ENCODE measurements at regions not wholly inside any gene's neighbourhood (a gene's known extent, or its start where the extent isn't known, plus 50 kb on each side); places are given as distances from the start of the nearest gene placed in this dataset.

DNA sequence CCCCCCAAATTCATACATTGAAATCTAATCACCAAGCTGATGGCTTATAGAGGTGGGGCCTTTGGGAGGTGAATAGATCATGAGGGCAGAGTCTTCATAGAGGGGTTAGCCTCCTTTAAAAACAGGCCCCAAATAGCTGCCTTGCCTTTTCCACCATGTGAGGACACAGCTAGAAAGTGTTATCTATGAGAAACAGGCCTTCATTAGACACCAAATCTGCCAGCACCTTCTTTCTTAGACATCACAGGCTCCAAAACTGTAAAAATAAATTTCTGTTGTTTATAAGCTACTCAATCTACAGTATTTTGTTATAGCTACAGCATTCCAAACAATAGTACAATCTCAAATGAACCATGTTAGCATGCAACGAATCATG lies 459.3 kb upstream of the GCFC2 start:
- Histone ChIP-seq H3K27me3 (replicated peaks; ENCODE audit: insufficient read depth, low read length) (no peaks in the 10 kb centered on the region), H2AFZ (ENCODE audit: low read length) (no peak overlapping the region), H3K9me3 (replicated peaks; ENCODE audit: insufficient read depth, low read length) (no peaks in the 10 kb centered on the region), H3K36me3 (replicated peaks; ENCODE audit: insufficient read depth, low read length) (no peaks in the 10 kb centered on the region), H3F3A (ENCODE audit: insufficient read depth, low read length) (no peaks in the 10 kb centered on the region), H3K79me2 (ENCODE audit: low read length) (no peaks in the 10 kb centered on the region), H3K4me1 (ENCODE audit: low read length) (no peaks in the 10 kb centered on the region), H4K20me1 (ENCODE audit: insufficient read depth, low read length) (no peaks in the 10 kb centered on the region), H3K4me2 (ENCODE audit: low read depth, low read length) (no peak overlapping the region), H3K27ac (ENCODE audit: low read length) (no peak overlapping the region), H3K4me3 (ENCODE audit: low read length) (no peak overlapping the region), H3K9me2 (replicated peaks; ENCODE audit: insufficient read depth, low read length) (no peaks in the 10 kb centered on the region), H3K9ac (ENCODE audit: low read length) (no peak overlapping the region)
- TF ChIP-seq CTCF (IDR thresholded peaks at IDR 0.05; ENCODE audit: low read length) (no peak), EZH2 (optimal IDR thresholded peaks at IDR 0.05; ENCODE audit: low read depth, low read length) (no peak), EZH2phosphoT487 (IDR thresholded peaks at IDR 0.05; ENCODE audit: low read length) (no peak)
- DNase-seq: no peak

DNA sequence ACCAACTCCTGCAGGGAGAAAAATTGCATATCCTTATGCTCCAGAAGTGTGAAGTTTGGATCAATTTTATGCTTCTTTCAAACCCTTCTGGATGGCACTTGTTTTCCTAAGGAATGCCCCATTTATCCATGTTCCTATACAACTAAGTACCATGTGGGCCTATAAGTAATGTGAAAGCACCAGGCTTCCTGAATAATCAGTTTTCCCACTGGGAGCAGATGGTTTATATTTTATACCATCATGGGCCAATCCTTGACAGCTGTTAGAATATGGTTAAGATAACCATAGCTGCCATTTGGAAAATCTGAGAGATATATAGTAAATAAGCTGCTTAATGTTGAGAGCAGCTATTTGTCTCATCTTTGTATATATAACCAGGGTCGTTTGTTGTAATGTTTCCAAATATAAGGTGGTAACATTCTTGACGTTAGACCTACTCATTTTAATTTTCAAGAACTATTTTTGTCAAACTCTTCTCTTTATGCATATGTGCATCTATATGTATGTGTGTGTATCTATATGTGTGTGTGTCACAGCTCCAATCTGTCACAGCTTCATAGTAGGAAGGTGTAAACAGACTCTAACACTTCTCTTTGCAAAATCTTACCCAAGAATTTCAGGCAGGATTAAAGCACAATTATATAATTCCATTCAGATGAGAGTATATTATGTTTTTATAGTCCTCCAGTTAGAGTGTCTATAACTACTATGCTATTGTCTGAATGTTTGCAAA lies 458.7 kb upstream of the GCFC2 start:
- Histone ChIP-seq H3K79me2 (ENCODE audit: low read length) (no peaks in the 10 kb centered on the region), H3K9me3 (replicated peaks; ENCODE audit: insufficient read depth, low read length) (no peaks in the 10 kb centered on the region), H3K9ac (ENCODE audit: low read length) (no peak overlapping the region), H3F3A (ENCODE audit: insufficient read depth, low read length) (no peaks in the 10 kb centered on the region), H3K4me1 (ENCODE audit: low read length) (no peaks in the 10 kb centered on the region), H3K27ac (ENCODE audit: low read length) (no peak overlapping the region), H2AFZ (ENCODE audit: low read length) (no peak overlapping the region), H3K27me3 (replicated peaks; ENCODE audit: insufficient read depth, low read length) (no peaks in the 10 kb centered on the region), H3K4me2 (ENCODE audit: low read depth, low read length) (no peak overlapping the region), H3K9me2 (replicated peaks; ENCODE audit: insufficient read depth, low read length) (no peaks in the 10 kb centered on the region), H4K20me1 (ENCODE audit: insufficient read depth, low read length) (no peaks in the 10 kb centered on the region), H3K36me3 (replicated peaks; ENCODE audit: insufficient read depth, low read length) (no peaks in the 10 kb centered on the region), H3K4me3 (ENCODE audit: low read length) (no peak overlapping the region)
- TF ChIP-seq EZH2phosphoT487 (IDR thresholded peaks at IDR 0.05; ENCODE audit: low read length) (no peak), CTCF (IDR thresholded peaks at IDR 0.05; ENCODE audit: low read length) (no peak), EZH2 (optimal IDR thresholded peaks at IDR 0.05; ENCODE audit: low read depth, low read length) (no peak)
- no peak for DNase-seq

DNA sequence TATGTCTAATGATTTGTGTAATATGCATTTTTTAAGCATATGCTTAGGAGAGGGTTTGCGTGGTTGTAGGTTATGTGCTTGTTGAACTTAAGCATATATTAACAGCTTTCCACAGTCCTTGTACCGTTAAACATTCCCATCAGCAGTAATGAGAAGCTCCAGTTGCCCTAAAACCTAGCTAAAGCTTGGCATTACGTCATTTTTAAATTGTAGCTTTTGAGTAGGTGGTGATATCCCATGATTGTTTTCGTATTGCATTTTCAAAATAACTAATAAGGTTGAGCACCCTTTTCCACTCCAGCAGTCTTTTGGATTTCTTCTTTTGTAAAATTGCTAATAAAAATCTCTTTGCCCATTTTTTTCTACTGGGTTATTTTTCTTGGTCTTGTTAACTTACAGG lies 453.1 kb upstream of the GCFC2 start:
- Histone ChIP-seq H2AFZ (ENCODE audit: low read length) (no peak overlapping the region), H4K20me1 (ENCODE audit: insufficient read depth, low read length) (no peaks in the 10 kb centered on the region), H3K4me3 (ENCODE audit: low read length) (no peak overlapping the region), H3K9me3 (replicated peaks; ENCODE audit: insufficient read depth, low read length) (no peaks in the 10 kb centered on the region), H3K36me3 (replicated peaks; ENCODE audit: insufficient read depth, low read length) (no peaks in the 10 kb centered on the region), H3K4me1 (ENCODE audit: low read length) (no peaks in the 10 kb centered on the region), H3K79me2 (ENCODE audit: low read length) (no peaks in the 10 kb centered on the region), H3F3A (ENCODE audit: insufficient read depth, low read length) (no peaks in the 10 kb centered on the region), H3K27me3 (replicated peaks; ENCODE audit: insufficient read depth, low read length) (no peaks in the 10 kb centered on the region), H3K4me2 (ENCODE audit: low read depth, low read length) (no peak overlapping the region), H3K9me2 (replicated peaks; ENCODE audit: insufficient read depth, low read length) (no peaks in the 10 kb centered on the region), H3K9ac (ENCODE audit: low read length) (no peak overlapping the region), H3K27ac (ENCODE audit: low read length) (no peak overlapping the region)
- no peak for TF ChIP-seq CTCF (IDR thresholded peaks at IDR 0.05; ENCODE audit: low read length)
- no peak for TF ChIP-seq EZH2 (optimal IDR thresholded peaks at IDR 0.05; ENCODE audit: low read depth, low read length)
- no peak for DNase-seq
